ENCODE measurements at regions not wholly inside any gene's neighbourhood (a gene's known extent, or its start where the extent isn't known, plus 50 kb on each side); places are given as distances from the start of the nearest gene placed in this dataset.

DNA sequence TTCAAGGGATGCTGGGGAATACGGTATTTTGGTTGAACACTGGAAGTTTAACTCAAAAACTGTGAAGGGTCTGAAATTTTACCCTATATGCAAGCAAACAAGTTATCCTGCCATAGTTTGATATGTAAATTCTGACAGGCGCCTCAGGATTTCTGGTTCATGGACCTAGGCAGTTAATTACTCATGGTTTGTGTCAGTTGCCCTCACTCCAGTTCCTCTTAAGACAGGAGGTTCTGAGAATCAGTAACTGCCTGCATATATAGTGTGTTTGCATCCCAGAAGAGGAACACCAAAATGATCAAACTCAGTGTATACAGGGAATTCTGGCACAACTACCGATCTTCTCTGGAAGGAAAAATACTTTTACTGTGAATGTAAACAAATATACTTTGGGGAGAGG is 360.4 kb upstream of the NWD2 start:
- Histone ChIP-seq H3K9me3 (no peaks in the 10 kb centered on the region), H3K4me1 (no peaks in the 10 kb centered on the region), H3K4me3 (no peak overlapping the region), H3K27ac (no peak overlapping the region), H3K27me3 (no peaks in the 10 kb centered on the region), H3K36me3 (no peaks in the 10 kb centered on the region)
- DNase-seq, result no peak
- TF ChIP-seq, protein P1, sequence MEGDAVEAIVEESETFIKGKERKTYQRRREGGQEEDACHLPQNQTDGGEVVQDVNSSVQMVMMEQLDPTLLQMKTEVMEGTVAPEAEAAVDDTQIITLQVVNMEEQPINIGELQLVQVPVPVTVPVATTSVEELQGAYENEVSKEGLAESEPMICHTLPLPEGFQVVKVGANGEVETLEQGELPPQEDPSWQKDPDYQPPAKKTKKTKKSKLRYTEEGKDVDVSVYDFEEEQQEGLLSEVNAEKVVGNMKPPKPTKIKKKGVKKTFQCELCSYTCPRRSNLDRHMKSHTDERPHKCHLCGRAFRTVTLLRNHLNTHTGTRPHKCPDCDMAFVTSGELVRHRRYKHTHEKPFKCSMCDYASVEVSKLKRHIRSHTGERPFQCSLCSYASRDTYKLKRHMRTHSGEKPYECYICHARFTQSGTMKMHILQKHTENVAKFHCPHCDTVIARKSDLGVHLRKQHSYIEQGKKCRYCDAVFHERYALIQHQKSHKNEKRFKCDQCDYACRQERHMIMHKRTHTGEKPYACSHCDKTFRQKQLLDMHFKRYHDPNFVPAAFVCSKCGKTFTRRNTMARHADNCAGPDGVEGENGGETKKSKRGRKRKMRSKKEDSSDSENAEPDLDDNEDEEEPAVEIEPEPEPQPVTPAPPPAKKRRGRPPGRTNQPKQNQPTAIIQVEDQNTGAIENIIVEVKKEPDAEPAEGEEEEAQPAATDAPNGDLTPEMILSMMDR (IDR thresholded peaks at IDR 0.05), result no peak
- intact Hi-C loops (cut with DNase I; ENCODE audit: low total_unique reads), result no loop called here

DNA sequence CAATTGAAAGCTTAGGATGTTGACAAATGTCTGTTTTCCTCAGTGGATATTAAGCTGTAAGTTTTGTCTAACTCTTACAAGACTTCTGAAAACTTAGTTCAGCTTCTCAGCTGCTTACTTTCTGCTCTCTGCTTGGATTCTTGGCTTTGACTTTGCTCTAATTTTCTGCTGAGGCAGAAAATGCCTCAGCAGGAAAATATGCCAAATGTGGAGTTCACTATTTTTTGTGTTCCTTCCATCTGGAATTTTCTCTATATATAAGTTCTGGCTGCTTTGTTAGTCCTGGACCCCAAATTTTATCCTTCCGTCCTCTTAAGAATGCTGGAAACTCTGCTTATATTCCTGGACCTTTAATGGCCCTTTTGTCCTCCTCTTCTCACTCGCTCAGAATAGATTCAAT is 352.6 kb upstream of the NWD2 start:
- H3K36me3 ChIP-seq, result no peaks in the 10 kb centered on the region
- intact Hi-C loops (cut with DNase I; ENCODE audit: low total_unique reads), result loop anchor here (10.0 kb wide), 1 partner anchor 433 kb away; no protein-coding TSS in a partner anchor
- H3K9me3 ChIP-seq, result peaks cover 0 to 5% (median 0%) of the 10 kb centered on the region in 3 donors
- no peaks in the 10 kb centered on the region for H3K4me1 ChIP-seq
- no peak overlapping the region for H3K4me3 ChIP-seq
- no peak for DNase-seq
- TF ChIP-seq, protein P1 (IDR thresholded peaks at IDR 0.05), result no peak
- H3K27me3 ChIP-seq, result no peaks in the 10 kb centered on the region
- no peak overlapping the region for H3K27ac ChIP-seq

DNA sequence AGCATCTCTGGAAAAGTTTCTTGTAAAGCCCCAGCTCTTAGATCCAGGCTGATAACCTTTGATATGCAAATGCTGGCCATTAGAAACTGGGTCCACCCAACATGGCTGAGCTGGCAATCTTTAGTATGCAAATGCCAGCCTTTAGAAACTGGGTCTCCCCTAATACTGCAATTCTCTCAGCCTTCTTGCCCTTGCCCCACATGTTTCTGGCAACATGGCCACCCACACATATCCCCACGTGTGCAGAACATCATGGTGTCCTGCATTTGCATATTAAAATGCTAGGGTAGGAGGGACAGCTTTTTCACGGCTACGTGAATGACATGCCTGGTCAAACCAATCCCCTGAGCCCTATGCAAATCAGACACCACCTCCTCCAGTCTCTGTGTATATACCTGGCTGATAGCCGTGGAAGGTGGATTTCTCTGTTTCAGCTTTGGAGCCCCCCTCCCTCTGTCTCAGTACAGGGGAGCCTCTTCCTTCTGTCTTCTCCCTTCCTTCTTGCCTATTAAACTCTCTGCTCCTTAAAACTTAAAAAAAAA is 344.0 kb upstream of the NWD2 start:
- no peak overlapping the region for H3K27ac ChIP-seq
- no peaks in the 10 kb centered on the region for H3K4me1 ChIP-seq
- DNase-seq, result no peak
- H3K9me3 ChIP-seq, result no peaks in the 10 kb centered on the region
- no peak overlapping the region for H3K4me3 ChIP-seq
- no peaks in the 10 kb centered on the region for H3K27me3 ChIP-seq
- TF ChIP-seq, protein P1 (IDR thresholded peaks at IDR 0.05), result no peak
- intact Hi-C loops (cut with DNase I; ENCODE audit: low total_unique reads), result no loop called here
- H3K36me3 ChIP-seq, result no peaks in the 10 kb centered on the region

DNA sequence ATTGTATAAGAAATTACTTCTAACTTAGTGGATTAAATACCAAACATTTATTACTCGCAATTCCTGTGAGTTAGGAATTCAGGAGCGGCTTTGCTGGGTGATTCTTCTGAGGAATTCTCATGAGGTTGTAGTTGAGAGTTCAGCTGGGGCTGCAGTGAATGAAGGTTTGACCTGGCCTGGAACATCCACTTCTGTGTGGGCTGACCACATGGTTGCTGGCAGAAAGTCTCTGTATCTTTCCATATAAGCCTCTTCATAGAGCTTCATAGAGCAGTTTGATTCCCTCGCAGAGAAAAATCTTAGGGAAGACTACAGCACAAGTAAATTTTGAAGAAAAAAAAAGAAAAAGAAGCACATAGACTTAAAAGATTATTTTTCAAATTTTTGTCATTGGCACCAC is 339.7 kb upstream of the NWD2 start:
- no peak overlapping the region for H3K27ac ChIP-seq
- no peaks in the 10 kb centered on the region for H3K9me3 ChIP-seq
- no peaks in the 10 kb centered on the region for H3K4me1 ChIP-seq
- no peak for DNase-seq
- H3K27me3 ChIP-seq, result no peaks in the 10 kb centered on the region
- TF ChIP-seq, protein P1 (IDR thresholded peaks at IDR 0.05), result no peak
- intact Hi-C loops (cut with DNase I; ENCODE audit: low total_unique reads), result no loop called here
- no peak overlapping the region for H3K4me3 ChIP-seq
- no peaks in the 10 kb centered on the region for H3K36me3 ChIP-seq

DNA sequence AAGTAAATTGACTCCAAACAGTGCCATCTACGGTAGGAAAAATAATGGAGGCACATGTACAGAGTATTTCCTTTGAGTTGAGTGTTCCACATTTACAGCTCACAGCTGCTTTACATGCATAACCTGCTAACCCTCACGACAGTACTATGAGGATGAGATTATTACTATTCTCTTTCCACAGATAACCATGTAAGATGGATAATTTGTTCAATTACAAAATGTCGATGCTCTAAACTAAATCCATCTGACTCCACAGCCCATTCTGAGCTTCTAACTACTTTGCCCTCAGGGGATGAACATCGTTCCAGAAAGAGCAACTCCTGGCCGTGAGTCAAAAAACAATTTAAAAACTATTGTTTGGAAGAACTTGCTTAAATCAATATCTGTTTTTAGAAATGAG is 330.4 kb upstream of the NWD2 start:
- no peaks in the 10 kb centered on the region for H3K36me3 ChIP-seq
- DNase-seq, result no peak
- no peaks in the 10 kb centered on the region for H3K4me1 ChIP-seq
- no peaks in the 10 kb centered on the region for H3K9me3 ChIP-seq
- H3K27ac ChIP-seq, result no peak overlapping the region
- TF ChIP-seq, protein P1 (IDR thresholded peaks at IDR 0.05), result no peak
- intact Hi-C loops (cut with DNase I; ENCODE audit: low total_unique reads), result no loop called here
- no peak overlapping the region for H3K4me3 ChIP-seq
- H3K27me3 ChIP-seq, result no peaks in the 10 kb centered on the region

DNA sequence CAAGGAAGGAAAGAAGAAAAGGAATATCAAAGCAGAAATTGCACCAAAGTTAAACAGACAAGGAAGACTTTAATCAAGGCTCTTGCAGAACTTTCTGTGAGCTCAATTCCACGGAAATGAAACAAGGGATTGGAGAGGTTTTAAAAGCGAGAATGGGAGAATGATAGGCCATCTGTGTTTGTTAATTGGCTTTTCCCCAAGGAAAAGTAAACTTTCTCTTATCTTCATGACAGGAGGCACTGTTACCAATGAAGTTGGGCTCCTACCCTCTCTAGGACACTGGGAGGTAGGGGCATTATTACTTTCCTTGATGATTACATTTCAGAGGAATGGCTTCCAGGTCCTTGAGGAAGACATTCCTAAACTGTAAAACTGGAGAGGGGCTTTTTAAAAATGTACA is 328.8 kb upstream of the NWD2 start:
- DNase-seq, result no peak
- no peaks in the 10 kb centered on the region for H3K27me3 ChIP-seq
- intact Hi-C loops (cut with DNase I; ENCODE audit: low total_unique reads), result no loop called here
- no peak overlapping the region for H3K4me3 ChIP-seq
- no peaks in the 10 kb centered on the region for H3K9me3 ChIP-seq
- H3K27ac ChIP-seq, result no peak overlapping the region
- H3K36me3 ChIP-seq, result no peaks in the 10 kb centered on the region
- TF ChIP-seq, protein P1 (IDR thresholded peaks at IDR 0.05), result no peak
- H3K4me1 ChIP-seq, result no peaks in the 10 kb centered on the region
